ENCODE measurements at regions not wholly inside any gene's neighbourhood (a gene's known extent, or its start where the extent isn't known, plus 50 kb on each side); places are given as distances from the start of the nearest gene placed in this dataset.
"Not testable (repeated sequence)": the region's sequence is repeated elsewhere in the genome, so short reads cannot be mapped to it uniquely, and the experiment has no call there.

DNA sequence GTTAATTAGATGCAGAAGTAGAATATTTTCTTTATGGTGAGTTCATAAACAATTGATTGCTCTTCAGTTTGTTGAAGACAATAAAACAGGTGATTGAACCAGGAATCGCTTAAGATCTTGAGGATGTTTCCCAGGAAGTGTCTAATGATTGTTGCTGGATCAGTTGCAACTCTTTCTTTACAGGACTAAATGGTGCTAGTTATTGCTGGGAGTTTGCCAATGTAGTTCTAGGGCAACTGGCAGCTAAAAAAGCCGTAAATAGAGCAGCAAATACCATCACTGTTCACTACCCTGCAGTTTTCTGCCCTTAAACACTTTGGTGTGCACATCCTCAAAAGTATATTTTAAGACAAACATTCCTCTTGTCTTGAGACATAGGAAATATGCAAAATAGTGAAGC is 119.2 kb upstream of the ANK3 start:
- no peak for DNase-seq

DNA sequence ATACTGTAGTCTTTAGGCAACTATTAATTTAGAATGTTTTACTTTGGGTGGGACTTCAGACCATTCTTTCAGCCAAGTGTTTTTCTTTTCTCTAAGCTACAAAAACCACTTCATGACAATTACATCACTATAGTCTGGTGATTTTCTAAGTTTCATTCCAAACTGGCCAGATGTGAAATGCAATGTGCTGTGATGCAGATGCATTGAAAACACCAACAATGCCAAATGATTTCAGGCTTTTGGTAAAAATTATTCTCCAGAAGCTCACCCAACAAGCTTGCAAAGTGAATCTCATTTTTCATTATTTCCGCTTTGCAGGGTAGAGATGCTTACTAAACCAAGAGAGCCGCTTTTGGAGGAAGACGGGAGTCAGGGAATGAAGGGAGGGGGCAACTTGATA is 118.4 kb upstream of the ANK3 start:
- DNase-seq: no peak

DNA sequence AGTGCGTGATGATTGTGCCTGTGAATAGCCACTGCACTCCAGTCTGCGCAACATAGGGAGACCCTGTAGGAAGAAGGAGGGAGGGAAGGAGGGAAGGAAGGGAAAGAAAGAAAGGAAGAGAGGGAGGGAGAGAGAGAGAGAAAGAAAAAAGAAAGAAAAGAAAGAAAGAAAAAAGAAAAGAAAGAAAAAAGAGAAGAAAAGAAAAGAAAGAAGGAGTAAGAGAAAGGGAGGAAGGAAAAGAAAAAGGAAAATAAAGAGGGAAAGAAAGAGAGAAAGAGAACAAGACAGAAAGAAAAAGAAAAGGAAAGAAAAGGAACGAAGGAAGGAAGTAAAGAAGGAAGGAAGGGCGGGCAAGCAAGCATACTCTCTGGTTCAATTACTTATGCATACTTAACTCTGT is 112.9 kb upstream of the ANK3 start:
- no peak for DNase-seq

DNA sequence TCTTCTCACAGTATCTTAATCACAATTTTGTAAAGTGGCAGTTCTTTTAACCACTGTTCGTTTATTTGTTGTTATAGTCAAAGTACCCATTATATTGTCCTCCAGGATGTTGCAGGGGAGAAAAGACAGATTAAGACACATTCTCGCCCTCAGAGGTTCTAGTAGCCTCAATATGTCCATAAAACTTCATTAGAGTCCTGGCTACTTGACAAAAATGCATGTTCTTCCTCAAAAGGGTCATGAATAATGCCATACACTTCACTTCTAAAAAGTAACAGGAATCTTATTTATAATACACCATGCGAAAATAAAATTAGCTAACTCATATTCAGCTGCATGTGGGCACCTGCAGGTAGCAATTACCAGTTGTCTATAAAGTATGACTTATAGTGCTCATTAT is 109.3 kb upstream of the ANK3 start:
- no peak for DNase-seq

DNA sequence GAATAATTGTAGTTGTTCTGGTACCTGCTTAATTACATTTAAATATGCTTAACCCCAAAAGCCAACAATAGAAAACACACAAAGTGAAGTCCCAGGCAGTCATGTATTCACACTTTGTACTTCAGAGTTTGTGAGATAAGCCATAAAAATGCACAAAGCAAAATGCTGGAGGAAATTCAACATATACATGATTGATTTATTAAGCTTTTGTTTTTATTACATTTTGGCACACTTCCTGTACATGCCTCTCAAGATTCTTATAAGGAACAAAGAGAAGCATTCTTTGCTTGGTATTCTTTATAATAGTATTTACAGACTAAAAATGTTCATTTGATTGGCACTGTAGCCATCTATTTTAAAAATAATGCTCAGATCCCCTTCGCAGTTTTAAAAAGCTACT is 107.7 kb upstream of the ANK3 start:
- no peak for DNase-seq

DNA sequence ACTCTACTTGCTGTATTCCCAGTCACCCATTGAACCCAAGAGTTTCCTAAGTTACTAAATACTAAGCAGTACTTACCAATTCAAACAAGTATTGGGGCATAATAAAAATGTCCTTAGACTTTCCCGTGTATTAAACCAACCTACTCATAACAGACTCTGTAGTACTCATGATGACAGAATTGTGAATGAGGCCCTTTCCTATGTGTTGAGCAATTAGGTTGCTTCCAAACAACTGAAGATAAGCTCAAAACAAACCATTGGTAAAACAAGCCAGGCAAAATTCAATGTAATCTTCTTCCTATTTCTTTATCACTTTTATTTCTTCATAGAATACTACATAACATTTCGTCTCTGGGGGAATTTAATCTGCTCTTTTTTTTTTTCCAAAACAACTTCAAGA is 106.5 kb upstream of the ANK3 start:
- DNase-seq: no peak

DNA sequence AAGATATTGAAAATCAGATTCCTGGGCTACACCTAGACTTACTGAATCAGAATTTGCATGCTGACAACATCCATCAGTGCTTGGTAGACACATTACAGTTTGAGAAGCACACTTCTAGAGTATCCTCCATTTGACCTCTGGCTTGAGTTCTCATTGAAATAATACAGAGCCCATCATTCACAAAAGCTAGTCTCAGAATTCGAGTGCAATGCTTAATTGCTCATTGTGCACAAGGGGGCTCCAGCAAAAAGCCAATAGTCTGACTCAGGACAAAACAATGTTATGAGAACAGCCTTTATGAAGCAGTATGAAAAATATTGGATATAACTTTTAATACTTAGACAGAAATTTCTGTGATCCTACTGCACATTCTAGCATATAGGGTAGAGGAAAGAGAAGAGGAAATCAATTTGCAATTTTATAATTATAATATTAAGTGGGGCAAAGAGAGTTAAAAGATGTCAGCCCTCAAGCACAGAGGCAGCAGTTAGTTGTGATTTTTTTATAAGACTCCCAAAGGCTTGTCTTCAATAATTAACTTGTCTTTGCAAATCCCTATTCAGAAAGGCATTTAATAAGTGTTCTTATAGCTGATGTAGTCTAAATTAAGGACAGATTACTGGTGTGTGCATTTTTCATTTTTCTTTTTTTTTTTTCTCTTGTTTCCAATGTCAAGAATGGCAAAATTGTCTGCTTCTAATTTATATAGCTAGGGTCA is 105.8 kb upstream of the ANK3 start:
- no peak for DNase-seq

DNA sequence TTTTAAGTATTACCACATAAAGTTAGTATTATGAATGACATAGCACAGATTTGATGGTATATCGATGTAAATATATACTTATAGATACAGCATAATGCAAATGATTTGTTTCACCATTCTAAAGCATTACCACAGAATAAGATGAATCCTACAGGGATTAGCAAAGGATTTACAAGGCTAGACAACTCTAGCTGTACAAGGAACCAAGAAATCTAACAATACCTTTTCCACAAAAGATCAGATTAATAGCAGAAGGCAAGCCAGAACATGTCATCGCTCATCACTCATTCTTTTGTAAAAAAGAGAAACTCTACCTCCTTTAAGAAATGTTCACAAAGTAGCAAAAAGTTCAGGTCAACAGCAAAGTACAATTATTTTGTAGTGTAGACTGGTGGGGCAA is 105.1 kb upstream of the ANK3 start:
- DNase-seq: no peak

DNA sequence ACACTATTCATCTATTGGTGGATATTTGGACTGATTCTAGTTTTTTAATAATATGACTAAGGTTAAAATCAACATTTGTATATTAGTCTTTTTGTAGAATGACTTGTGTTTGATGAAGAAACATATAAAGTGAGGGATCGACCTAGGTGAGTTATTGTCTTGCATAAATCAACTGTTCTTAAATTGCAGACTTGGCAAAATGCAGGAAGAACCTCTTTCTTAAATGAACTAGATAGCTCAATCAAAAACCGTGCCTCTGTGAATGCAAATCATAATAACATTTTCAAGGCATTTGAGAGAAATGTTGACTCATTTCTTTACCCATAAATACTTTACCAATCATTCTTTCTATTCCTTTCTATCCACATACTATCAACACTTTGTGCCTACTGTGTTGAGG is 101.5 kb upstream of the ANK3 start:
- DNase-seq: no peak

DNA sequence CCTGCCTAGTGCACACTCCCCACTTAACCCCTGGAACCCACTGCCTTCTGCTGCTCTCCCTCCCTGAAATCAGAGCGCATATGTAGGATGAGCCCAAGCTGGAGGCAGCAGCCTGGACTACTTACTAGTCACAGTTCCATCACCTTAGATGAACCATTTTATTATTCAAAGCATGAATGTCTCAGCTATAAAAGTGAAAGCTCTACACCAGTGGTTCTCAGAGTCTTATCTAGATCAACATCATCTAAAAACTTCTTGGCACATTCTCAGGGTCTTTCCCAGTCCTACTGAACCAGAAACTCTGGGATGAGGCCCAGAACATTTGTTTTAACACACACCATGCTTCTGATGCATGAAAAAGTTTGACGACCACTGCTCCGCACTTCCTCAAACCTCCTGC is 100.3 kb upstream of the ANK3 start:
- no peak for DNase-seq

DNA sequence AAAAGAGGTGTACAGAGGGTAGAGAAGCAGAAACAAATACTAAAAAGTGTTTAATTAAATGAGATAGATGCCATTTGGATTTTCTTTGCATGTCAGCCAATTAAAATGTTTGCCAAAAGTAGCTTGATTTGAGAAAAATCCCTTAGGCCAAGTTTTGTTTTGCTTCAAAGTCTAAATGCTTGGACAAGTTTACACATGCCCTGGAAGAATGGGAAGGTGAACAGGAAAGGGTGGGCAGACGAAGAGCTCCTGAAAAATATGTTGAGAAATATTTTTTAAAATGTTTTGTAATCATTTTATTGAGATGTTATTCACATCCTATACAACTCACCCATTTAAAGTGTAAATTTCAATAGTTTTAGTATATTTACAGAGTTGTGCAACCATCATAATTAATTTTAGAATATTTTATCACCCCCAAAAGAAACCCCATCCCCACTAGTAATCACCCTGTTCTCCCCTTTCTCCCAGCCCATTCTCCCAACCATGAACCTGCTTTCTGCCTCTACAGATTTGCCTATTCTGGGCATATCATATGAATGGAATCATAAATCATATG is 98.5 kb upstream of the ANK3 start:
- no peak for DNase-seq

DNA sequence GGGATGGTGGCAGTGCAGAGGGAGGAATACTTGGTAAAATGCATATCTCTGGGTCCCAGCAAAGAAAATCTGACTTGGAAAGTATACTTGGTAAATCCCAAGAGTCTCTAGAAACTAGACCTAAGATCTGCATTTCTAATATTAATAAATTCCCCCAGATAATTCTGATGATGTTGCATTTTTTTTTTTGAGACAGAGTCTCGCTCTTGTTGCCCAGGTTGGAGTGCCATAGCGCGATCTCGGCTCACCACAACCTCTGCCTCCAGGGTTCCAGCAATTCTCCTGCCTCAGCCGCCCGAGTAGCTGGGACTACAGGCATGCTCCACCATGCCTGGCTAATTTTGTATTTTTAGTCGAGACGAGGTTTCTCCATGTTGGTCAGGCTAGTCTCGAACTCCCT is 97.9 kb upstream of the ANK3 start:
- DNase-seq: no peak

DNA sequence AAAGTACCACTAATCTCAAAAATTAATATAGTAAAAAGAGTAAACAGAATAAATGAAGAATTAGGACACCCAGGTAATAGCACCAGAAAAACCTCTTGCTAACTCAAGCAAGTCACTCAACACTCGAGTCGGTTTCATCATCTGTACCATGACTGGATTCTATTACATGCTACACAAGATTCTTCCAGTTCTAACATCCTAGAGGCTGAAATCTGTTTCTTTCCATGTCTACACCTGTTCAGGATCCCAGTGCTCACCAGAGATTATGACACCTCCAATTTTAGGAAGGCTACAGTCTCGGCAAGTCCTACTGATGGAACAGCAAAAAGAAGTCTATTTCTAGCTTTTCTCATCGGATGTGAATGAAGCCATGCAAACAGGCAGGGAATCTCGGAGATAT is 95.3 kb upstream of the ANK3 start:
- DNase-seq: no peak

DNA sequence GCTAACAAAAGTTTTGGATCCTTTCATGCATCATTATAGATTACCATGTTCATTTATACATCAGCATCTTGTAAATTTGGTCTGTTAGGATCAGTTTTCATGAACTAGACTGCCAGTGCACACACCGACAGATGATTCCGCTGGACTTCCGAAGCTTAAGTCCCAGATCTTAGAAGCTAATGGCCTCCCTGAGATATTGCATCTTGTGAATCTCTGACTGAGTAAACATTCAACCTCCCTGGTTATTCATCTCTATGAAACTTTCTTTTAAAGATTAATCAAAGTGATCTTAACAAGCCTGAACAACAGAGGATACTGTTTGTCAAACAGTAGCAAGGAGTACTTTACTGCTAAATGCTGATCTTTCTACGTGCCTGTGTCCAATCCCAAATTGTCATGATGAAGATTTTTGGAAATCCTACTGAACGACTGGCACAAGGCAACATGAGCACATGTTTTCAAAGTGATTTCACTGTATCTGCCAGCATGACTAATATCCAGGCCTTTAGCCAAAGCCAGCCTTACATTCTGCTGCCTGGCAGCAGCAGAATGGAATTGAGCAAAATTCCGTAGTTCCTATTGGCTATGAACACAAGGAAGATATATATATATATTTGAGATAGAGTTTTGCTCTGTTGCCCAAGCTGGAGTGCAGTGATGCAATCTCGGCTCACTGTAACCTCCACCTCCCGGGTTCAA is 91.3 kb upstream of the ANK3 start:
- DNase-seq: no peak

DNA sequence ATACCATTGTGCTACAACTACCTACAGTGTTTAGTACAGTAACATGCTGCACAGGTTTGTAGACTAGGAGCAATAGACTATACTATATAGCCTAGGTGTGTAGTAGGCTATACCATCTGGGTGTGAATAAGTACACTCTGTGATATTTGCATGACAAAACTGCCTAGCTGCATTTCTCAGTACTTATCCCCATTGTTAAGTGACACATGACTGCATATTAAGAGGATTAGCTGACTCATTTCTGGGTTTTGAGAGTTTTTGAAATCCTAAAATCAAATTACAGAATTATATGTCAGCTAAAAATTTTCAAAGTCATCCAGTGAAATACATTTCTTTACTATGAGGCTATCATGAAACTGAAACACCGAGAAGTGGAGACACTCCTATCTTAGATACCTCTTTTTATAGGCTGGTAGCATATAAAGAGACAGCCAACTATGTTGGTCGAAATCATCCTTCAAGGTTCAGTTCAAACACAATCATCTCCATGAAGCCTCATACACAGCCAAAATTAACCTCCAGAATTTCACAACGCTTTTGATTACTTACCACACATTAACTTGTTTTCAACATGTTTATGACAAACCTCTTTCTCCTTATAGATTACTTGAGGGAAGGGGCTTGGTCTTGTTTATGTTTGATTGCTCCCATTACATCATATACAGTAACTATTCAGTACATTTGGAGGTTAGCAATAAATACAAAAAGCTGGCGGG is 89.8 kb upstream of the ANK3 start:
- no peak for DNase-seq

DNA sequence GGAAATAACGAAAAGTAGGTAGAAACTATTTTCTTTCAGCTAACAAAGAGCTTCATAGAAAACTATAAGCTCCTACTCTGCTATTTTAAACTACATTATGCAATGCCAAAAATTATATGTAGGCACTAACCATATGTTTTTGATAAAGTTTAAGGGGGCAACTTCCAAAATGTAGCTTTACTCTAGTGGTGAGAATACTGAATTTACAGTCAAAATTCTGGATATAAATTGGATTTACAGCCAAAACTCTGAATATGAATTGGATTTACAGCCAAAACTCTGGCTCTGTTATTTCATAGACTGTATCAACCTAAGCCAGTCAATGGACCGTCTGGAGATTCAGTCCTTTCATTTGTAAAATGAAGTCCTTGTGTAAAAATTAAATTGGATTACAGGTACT is 86.8 kb upstream of the ANK3 start:
- DNase-seq: no peak

DNA sequence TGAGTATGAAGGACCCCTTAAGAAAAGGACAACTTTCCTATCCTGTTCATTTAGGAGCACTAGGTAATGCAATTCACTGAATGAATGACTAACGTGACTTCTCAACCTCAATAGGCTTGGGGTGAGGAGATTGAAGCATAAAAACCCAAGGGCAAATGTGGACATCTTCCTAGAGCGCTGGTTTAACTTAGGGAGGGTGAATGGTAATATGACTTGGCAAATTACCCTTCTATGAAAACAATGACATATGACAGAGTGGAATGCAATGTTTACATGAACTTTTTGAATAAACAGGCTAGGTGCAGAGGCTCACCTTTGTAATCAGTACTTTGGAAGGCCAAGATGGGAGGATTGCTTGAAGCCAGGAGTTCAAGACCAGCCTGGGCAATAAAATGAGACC is 83.9 kb upstream of the ANK3 start:
- no peak for DNase-seq

DNA sequence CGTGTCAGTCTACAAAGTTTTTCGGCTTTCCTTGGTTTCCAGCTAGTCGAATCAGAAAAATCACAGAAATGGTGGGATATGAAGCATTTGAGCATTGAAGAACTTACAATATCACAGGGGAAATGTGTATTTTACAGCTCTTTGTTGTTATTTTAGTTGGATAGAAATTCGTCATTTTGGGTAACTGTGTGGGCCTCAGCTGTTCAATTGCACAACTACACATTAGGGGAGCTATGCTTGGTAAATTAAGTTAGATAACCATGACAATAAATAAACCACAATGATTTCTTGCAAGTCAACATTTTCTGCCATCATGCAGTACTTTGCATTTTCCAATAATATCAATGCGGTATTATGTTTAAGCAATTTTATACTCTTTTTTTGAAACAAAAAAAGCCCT is 80.4 kb upstream of the ANK3 start:
- no peak for DNase-seq

DNA sequence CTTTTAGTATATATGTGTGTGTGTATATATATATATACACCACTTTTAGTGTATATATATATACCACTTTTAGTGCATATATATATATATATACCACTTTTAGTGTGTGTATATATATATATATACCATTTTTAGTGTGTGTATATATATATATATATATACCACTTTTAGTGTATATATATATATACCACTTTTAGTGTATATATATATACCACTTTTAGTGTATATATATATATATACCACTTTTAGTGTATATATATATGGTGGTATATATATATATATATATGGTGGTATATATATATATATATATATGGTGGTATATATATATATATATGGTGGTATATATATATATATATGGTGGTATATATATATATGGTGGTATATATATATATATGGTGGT is 79.5 kb upstream of the ANK3 start:
- DNase-seq: not testable (repeated sequence)

DNA sequence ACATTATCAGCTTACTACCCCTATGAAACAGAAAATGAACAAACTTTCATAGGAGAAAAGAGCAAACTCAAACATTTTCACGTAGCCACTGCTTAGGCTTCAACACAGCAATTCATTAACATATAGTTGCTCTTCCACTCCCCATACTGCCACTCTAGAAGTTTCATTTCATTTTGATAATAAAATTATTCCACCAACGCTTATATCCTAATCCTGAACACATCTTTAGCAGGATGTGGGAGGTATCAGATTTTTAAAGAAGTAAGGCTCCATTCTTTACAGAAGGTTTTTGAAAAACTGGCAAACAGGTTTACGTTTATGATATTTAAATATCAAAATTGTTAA is 77.5 kb upstream of the ANK3 start:
- no peak for DNase-seq

DNA sequence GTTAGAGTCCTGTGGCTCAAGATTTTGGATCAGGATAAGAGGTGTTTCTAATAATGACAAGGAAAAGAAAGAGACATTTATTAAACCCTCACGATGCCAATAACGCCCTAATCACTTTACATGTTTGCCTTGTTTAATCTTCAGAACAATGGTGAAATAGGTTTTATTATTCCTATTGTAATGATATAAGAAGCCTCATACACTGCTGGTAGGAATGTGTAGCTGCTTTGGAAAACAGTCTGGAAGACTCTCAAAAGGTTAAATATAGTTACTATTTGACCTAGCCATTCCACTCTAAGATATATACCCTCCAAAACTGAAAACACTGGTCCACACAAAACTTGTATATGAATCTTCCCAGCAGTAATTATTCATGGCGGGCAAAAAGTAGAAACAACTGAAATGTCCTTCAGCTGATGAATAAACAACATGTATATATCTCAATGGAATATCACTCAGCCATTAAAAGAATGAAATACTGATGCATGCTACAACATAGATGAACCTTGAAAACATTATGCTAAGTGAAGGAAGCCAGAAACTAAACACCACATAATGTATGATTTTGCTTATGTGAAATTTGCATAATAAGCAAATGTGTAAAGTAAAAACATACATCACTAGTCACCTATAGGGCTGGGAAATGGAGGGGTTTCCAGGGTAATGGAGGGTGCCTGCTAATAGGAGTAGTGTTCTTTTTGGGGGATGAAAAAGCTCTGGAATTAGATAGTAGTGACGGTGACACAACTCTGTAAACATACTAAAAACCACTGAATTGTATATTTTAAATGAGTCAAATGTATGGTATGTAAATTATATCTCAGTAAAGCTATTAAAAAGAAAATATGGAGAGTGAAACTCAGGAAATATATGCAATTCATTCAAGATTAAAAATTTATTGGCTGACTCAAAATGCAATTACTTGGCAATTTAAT is 76.9 kb upstream of the ANK3 start:
- no peak for DNase-seq

DNA sequence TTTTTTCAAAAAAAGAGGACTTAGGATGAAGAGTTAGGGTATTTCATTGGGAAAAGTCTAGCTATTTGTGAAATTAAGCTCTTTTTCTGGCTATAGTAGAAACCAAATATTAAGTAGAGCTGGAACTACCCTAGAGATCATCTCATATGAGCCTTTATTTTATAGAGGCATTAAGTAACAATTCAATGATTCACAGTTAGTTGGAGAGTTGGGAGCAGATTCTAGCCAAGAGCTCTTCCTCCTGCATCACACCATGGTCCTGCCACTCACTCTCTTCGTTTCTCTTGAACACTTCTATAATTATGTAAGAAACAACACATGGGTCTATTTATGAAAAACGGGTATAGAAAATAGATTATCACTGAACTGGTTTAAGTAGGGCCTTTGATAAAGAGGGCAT is 76.1 kb upstream of the ANK3 start:
- DNase-seq: no peak

DNA sequence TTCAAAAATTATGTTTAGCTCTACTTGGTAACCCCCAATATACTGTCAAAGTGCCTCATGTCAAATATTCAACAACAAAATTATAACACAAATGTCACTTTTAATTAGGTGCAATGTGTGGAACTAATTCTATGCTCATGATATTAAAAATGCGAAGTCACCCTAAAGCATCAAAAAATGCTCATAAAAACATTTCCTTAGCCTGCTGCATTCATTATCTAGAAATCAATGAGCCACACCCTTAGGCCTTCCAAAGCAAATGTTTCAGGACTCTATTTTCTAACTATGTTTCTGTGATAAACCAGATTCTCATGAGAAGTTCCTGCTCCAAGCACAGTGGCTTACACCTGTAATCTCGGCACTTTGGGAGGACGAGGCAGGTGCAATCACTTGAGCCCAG is 75.0 kb upstream of the ANK3 start:
- no peak for DNase-seq

Measured in right forelimb (tissue), 1 donor.